Neural progenitor cell (in vitro differentiated cells): ENCODE measurements at regions not wholly inside any gene's neighbourhood (a gene's known extent, or its start where the extent isn't known, plus 50 kb on each side); places are given as distances from the start of the nearest gene placed in this dataset.

Experiments used
- CTCF ChIP-seq: fragments of 200-600 bp; sonication (generic); IDR thresholded peaks from 2 replicates; pipeline ENCODE4 v1.5.1; 2017; ENCODE audit warnings: antibody characterized with exemption, mild to moderate bottlenecking
- EZH2 ChIP-seq: fragments of 200-600 bp; sonication (generic); IDR thresholded peaks from 2 replicates; pipeline ENCODE4 v1.6.1; 2017; ENCODE audit warnings: antibody characterized with exemption, mild to moderate bottlenecking, moderate library complexity
- EZH2phosphoT487 ChIP-seq: fragments of 200-600 bp; sonication (generic); IDR thresholded peaks from 2 replicates; pipeline ENCODE4 v1.6.1; 2017; ENCODE audit warnings: antibody characterized with exemption

DNA sequence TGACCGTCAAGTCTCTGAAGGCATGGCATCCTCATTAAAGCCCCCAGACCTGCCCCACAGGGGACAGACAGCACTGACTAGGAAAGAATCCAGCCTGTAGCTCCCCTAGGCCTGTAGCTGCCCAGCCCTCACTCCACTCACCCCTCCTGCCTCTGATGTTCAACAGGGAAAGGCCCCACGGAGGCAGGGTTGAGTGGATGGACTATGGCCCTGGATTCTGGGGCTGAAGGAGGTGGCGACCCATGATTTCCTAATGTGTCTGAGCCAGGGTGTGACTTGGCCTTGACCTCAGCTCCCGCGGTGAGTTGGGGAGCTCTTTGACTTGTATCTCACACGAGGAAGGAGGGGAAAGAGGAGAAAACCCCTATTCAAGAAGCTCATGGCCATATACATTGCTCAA, 238.5 kb upstream of the CSF3R start:
- no peak for TF ChIP-seq EZH2
- no peak for TF ChIP-seq CTCF
- TF ChIP-seq EZH2phosphoT487: no peak
